GM10266 (cell line): ENCODE measurements at regions not wholly inside any gene's neighbourhood (a gene's known extent, or its start where the extent isn't known, plus 50 kb on each side); places are given as distances from the start of the nearest gene placed in this dataset.

Source experiments
- DNase-seq: peaks from one replicate; pipeline ENCODE4 v3.0.0; 2012; ENCODE audit errors: extremely low spot score
- TF ChIP-seq, protein P1 (sequence below): IDR thresholded peaks from 2 replicates; pipeline ENCODE4 v1.5.1; 2012; ENCODE audit warnings: mild to moderate bottlenecking, low read depth; ENCODE audit not compliant: control insufficient read depth, insufficient read depth; ENCODE audit errors: missing control alignments

DNA sequence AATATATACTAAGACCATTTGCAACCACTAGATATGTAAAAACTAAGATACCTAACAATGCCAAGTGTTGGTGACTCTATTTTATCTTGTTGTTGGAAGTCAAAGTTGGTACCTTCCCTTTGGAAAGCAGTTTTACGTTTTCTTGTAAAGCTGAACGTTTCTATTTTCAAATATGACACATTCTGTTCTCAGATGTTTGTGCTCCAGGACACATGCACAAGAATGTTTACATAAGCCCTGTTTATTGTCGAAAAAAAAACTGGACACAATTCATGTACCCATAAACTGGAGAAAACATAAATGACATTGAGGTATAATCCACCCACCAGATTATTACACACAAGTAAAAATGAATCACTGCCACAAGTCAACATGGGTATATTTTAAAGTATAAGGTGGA lies 967.4 kb downstream of the BCL11B start:
- no peak for DNase-seq
- TF ChIP-seq, protein P1, sequence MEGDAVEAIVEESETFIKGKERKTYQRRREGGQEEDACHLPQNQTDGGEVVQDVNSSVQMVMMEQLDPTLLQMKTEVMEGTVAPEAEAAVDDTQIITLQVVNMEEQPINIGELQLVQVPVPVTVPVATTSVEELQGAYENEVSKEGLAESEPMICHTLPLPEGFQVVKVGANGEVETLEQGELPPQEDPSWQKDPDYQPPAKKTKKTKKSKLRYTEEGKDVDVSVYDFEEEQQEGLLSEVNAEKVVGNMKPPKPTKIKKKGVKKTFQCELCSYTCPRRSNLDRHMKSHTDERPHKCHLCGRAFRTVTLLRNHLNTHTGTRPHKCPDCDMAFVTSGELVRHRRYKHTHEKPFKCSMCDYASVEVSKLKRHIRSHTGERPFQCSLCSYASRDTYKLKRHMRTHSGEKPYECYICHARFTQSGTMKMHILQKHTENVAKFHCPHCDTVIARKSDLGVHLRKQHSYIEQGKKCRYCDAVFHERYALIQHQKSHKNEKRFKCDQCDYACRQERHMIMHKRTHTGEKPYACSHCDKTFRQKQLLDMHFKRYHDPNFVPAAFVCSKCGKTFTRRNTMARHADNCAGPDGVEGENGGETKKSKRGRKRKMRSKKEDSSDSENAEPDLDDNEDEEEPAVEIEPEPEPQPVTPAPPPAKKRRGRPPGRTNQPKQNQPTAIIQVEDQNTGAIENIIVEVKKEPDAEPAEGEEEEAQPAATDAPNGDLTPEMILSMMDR, result no peak

DNA sequence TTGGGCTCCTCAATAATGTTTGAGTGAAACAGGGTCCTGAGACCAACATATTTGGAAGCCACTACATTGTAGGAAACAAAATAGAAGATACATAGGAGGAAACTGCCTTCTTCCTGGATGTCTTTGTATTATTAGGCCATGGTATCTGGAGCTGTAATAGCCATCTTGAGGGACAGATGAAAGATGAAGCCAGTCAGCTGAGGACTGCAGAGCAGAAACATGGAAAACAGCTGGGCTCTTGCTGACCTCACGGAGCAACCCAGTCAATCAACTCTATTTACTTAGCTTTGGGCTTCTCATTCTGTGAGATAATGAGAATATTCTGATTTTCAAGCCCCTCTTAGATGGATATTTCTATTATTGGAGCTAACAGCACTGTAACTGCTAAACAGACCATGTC lies 962.4 kb downstream of the BCL11B start:
- DNase-seq, result no peak
- TF ChIP-seq, protein P1, result no peak

DNA sequence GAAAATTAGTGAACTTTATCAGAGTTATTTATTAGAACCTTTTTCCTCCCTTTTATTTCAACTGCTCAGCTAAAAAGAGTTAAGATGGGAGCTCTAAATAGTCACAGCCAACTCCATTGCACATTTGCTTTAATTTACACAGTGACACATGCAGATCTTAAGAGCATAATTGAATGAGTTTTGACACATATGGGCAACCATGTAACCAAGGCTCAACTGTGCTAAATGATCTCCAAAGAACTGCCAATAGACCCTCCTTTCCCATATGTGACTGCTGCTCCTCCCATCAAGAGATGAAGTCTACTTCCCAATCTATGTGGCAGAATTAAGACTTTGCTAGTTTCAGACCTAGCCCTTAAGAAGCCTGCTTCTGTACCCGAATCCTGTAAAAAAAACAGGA lies 960.0 kb downstream of the BCL11B start:
- DNase-seq, result no peak
- TF ChIP-seq, protein P1, result no peak

DNA sequence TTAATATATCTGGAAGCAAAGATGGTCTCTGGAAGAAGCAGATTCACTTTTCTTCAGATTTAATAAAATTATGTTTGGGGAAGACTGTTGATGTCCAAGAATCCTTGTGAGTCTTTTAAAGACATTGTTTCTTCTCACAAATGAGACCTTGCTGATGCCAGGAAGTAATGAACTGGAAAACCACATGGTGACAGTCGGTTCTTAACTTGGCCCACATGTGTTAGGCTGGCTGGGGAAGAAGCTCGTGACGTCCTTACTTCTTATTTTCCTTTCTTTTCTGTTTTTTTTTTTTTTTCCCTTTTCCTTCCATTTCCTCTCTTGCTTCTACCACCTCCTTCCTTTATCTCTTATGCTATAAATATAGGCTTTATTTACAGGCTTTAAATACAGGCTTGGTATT lies 950.2 kb downstream of the BCL11B start:
- TF ChIP-seq, protein P1, result no peak
- no peak for DNase-seq

DNA sequence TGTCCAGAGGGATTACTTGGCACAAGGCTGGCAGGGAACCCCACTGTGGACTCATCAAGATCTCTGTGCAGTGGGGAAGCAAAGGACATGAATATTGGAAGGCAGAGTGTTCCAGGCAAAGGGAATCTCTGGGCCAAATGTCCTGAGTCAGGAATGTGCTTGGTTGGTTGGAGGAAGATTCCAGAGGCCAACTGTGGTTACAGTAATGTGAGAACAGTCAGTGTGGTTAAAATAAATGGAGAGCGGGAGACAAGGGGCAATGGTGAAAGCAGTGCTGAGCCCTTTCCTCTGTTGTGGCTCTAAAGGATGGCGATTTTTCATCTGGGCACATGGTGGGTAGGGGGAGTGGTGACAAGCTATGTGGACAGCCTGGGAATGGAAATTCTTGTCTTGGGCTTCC lies 948.2 kb downstream of the BCL11B start:
- no peak for DNase-seq

DNA sequence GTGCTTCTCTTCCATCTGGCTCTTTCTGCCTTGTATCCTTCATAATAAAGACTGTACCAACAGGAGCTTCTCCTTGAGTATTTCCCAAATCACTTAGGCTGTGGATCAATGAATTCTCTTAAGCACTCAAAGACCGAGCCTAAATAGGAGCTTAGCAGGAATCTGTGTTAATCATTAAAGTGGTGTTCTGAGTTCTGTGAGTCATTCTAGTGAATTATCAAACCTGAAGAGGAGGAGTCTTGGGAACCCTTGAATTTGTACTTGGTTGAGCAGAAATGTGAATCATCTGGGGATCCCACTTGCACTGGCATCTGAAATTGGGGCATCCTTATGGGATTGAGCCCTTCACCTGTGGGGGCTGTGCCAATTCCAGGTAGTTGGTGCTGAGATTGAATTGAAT lies 946.2 kb downstream of the BCL11B start:
- DNase-seq, result no peak

More for the DNA sequence above, 948.2 kb downstream of the BCL11B start:
- TF ChIP-seq, protein P1, result no peak

DNA sequence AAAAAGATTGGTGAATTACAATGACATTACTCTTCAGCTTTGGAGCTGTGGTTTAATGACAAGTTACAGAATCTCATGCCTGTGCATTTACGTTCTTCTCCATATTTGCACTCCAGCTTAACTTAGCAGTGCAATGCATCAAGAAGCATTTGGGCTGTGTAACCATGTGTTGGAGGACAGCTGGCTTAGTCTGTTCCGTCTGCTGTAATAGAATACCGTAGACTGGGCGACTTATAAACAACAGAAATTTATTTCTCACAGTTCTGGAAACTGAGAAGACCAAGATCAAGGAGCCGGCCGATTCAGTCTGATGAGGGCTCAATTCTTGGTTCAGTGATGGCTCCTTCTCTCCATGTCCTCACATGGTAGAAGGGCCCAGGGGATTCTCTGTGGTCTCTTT lies 943.5 kb downstream of the BCL11B start:
- TF ChIP-seq, protein P1, result no peak

More for the DNA sequence above, 946.2 kb downstream of the BCL11B start:
- TF ChIP-seq, protein P1, result no peak

More for the DNA sequence above, 943.5 kb downstream of the BCL11B start:
- DNase-seq, result no peak
